K562 (cell line): ENCODE measurements at regions not wholly inside any gene's neighbourhood (a gene's known extent, or its start where the extent isn't known, plus 50 kb on each side); places are given as distances from the start of the nearest gene placed in this dataset.

Source experiments
- ARID2 ChIP-seq: fragments of 450-650 bp; IDR thresholded peaks from 2 replicates; pipeline ENCODE4 v1.6.1; 2017; ENCODE audit warnings: antibody characterized with exemption, mild to moderate bottlenecking
- C11orf30 ChIP-seq: fragments of 450-650 bp; IDR thresholded peaks from 2 replicates; pipeline ENCODE4 v1.6.1; 2016; ENCODE audit warnings: low read depth, mild to moderate bottlenecking
- HDAC6 ChIP-seq: IDR thresholded peaks from 2 replicates; pipeline ENCODE4 v1.6.1; 2012; ENCODE audit warnings: low read depth, mild to moderate bottlenecking, control low read depth, inconsistent platforms, low read length, moderate library complexity
- SOX6 ChIP-seq: fragments of 450-650 bp; IDR thresholded peaks from 2 replicates; pipeline ENCODE4 v1.6.1; 2014; ENCODE audit warnings: mild to moderate bottlenecking
- ZBTB17 ChIP-seq: fragments of 450-650 bp; formaldehyde crosslinking; IDR thresholded peaks from 2 replicates; pipeline ENCODE4 v1.4.0; 2020; ENCODE audit warnings: mild to moderate bottlenecking
- ZNF561 ChIP-seq: fragments of 450-650 bp; formaldehyde crosslinking; conservative IDR thresholded peaks from 2 replicates; pipeline ENCODE4 v1.4.0; 2020; ENCODE audit warnings: mild to moderate bottlenecking, moderate library complexity
- ZNF589 ChIP-seq: fragments of 200-800 bp; sonication (Bioruptor generic); IDR thresholded peaks from 2 replicates; pipeline ENCODE4 v1.6.1; 2016; ENCODE audit warnings: low read depth, missing genetic modification characterization, missing compliant biosample characterization
- TF ChIP-seq, protein P1 (sequence below): fragments of 200-800 bp; sonication (Bioruptor generic); IDR thresholded peaks from 2 replicates; pipeline ENCODE4 v1.6.1; 2017; ENCODE audit warnings: missing genetic modification characterization, missing compliant biosample characterization
- TF ChIP-seq, protein P2 (sequence below): sonication (generic); formaldehyde crosslinking; IDR thresholded peaks from 2 replicates; pipeline ENCODE4 v1.8.0; 2022; ENCODE audit warnings: mild to moderate bottlenecking, missing genetic modification reagents, borderline replicate concordance
- TF ChIP-seq, protein P3 (sequence below): fragments of 450-650 bp; IDR thresholded peaks from 2 replicates; pipeline ENCODE4 v1.6.1; 2017; ENCODE audit warnings: mild to moderate bottlenecking, moderate library complexity
- TF ChIP-seq, protein P4 (sequence below): fragments of 250-450 bp; sonication (Bioruptor Pico); IDR thresholded peaks from 2 replicates; pipeline ENCODE4 v1.4.0; 2020; ENCODE audit warnings: mild to moderate bottlenecking
- TF ChIP-seq, protein P5 (sequence below): fragments of 450-650 bp; IDR thresholded peaks from 2 replicates; pipeline ENCODE4 v1.6.1; 2016

DNA sequence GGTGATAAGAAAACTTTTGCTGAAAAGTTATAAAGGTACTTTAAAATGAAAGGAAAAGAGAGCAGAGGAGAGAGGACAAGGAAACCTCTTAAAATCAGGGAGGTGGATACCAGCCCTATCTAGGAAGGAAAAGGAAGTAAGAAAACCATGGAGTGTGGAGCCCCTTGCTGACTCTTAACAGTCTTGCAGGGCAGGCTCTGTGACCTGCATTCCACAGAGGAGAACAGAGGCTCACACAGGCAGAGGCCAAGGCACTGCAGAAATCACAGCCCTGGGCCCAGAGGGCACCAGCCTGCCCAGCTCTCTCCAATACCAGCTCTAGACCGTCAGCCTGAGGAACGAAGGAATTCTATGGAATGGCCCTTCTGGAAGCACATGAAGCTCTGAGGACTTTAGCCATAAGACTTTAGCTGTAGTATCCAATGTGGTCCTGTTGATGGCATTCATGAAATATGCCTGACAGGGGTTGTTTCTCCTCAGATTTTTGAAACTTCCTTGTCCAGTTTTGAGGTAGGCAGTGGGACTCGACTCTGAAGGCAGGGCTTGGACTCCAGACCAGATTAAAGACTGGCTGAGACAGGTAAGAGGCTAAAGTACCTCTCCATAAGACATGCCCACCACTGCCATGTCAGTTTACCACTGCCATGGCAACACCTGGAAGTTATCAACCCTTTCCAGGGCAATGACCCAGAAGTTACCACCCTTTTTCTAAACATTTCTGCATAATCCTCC is 216.3 kb downstream of the ANAPC1 start (continued):
- TF ChIP-seq, protein P1, sequence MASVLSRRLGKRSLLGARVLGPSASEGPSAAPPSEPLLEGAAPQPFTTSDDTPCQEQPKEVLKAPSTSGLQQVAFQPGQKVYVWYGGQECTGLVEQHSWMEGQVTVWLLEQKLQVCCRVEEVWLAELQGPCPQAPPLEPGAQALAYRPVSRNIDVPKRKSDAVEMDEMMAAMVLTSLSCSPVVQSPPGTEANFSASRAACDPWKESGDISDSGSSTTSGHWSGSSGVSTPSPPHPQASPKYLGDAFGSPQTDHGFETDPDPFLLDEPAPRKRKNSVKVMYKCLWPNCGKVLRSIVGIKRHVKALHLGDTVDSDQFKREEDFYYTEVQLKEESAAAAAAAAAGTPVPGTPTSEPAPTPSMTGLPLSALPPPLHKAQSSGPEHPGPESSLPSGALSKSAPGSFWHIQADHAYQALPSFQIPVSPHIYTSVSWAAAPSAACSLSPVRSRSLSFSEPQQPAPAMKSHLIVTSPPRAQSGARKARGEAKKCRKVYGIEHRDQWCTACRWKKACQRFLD (CRISPR knock-in tag) = no peak
- TF ChIP-seq, protein P2, sequence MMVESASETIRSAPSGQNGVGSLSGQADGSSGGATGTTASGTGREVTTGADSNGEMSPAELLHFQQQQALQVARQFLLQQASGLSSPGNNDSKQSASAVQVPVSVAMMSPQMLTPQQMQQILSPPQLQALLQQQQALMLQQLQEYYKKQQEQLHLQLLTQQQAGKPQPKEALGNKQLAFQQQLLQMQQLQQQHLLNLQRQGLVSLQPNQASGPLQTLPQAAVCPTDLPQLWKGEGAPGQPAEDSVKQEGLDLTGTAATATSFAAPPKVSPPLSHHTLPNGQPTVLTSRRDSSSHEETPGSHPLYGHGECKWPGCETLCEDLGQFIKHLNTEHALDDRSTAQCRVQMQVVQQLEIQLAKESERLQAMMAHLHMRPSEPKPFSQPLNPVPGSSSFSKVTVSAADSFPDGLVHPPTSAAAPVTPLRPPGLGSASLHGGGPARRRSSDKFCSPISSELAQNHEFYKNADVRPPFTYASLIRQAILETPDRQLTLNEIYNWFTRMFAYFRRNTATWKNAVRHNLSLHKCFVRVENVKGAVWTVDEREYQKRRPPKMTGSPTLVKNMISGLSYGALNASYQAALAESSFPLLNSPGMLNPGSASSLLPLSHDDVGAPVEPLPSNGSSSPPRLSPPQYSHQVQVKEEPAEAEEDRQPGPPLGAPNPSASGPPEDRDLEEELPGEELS (CRISPR knock-in tag) = no peak
- TF ChIP-seq ZBTB17 (CRISPR knock-in tag) = no peak
- TF ChIP-seq HDAC6 = no peak
- TF ChIP-seq SOX6 = no peak
- no peak for TF ChIP-seq ZNF561
- TF ChIP-seq C11orf30 = 0 out of 2 replicates have a peak, but pooled peaks have one; percentile 9
- TF ChIP-seq ARID2 = peak; percentile 46; the same call in 1 of the 2 replicates
- TF ChIP-seq, protein P3, sequence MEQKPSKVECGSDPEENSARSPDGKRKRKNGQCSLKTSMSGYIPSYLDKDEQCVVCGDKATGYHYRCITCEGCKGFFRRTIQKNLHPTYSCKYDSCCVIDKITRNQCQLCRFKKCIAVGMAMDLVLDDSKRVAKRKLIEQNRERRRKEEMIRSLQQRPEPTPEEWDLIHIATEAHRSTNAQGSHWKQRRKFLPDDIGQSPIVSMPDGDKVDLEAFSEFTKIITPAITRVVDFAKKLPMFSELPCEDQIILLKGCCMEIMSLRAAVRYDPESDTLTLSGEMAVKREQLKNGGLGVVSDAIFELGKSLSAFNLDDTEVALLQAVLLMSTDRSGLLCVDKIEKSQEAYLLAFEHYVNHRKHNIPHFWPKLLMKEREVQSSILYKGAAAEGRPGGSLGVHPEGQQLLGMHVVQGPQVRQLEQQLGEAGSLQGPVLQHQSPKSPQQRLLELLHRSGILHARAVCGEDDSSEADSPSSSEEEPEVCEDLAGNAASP = no peak
- TF ChIP-seq ZNF589 (CRISPR knock-in tag) = no peak
- TF ChIP-seq, protein P4, sequence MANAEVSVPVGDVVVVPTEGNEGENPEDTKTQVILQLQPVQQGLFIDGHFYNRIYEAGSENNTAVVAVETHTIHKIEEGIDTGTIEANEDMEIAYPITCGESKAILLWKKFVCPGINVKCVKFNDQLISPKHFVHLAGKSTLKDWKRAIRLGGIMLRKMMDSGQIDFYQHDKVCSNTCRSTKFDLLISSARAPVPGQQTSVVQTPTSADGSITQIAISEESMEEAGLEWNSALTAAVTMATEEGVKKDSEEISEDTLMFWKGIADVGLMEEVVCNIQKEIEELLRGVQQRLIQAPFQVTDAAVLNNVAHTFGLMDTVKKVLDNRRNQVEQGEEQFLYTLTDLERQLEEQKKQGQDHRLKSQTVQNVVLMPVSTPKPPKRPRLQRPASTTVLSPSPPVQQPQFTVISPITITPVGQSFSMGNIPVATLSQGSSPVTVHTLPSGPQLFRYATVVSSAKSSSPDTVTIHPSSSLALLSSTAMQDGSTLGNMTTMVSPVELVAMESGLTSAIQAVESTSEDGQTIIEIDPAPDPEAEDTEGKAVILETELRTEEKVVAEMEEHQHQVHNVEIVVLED (CRISPR knock-in tag) = no peak
- TF ChIP-seq, protein P5, sequence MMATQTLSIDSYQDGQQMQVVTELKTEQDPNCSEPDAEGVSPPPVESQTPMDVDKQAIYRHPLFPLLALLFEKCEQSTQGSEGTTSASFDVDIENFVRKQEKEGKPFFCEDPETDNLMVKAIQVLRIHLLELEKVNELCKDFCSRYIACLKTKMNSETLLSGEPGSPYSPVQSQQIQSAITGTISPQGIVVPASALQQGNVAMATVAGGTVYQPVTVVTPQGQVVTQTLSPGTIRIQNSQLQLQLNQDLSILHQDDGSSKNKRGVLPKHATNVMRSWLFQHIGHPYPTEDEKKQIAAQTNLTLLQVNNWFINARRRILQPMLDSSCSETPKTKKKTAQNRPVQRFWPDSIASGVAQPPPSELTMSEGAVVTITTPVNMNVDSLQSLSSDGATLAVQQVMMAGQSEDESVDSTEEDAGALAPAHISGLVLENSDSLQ = no peak
